Stimulated activated CD8-positive, alpha-beta memory T cell treated with anti-CD3 and anti-CD28 coated beads, Interleukin-4, amount 100 ng/mL, for 4 hours (primary cell): ENCODE measurements at regions not wholly inside any gene's neighbourhood (a gene's known extent, or its start where the extent isn't known, plus 50 kb on each side); places are given as distances from the start of the nearest gene placed in this dataset.

Experiments
- DNase-seq, 2 donors: peaks; one replicate each; pipeline ENCODE4 v3.0.0-alpha.2; 2020; ENCODE audit warnings: low read depth in 2 of 2, low spot score in 1 of 2

GRCh38 chr11:32002311-32002710 is 88.6 kb upstream of the RCN1 start:
- no peak for DNase-seq

DNA sequence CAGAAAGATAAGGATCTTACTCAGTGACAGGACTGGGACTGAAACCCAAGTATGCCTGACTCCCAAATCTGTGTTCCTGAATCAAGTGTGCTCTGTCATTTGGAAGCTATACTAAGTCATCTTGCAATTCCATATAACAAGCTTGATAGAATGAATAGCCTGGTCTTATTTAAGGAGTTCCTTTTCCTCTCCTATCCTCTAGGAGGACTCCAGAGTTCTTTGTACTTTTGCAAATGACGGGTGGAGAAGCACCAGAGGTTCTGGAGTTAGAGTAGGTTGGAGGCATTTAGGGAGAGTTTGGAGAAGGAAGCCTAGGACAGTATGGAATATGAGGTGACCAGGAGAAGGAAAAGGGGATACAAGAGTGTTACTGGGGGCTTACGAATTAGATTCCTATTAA is 92.9 kb upstream of the RCN1 start:
- DNase-seq, result no peak

DNA sequence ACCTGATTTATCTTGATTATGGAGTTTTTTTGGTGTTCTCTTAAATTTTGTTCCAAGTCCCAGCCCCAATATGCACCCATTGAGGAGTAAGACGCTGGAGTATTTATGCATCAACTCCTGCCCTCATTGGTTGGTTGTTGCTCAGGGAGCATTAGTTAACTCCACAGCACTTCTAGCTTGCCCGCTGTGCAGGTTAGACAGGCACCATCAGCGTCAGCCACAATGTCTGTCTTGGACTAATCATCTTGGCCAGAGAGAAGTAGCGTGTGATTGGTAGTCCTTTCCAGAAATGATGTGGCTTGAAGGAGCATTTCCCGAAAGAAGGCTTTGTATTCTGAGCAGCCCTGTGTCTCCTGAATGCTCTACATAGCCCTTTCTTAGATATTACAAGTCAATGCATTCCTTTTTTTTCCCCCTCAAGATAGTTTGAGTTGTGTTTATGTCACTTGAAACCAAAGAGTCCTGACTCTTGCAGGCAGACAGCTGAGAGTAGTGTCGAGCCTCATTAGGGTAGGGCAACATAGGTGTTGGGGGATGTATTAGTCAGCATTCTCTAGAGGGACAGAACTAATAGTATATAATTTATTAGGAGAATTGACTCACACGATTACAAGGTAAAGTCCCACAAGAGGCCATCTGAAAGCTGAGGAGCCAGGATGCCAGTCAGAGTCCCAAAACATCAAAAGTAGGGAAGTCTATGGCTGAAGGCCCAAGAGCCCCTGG is 94.6 kb upstream of the RCN1 start:
- no peak for DNase-seq

- no peak for DNase-seq
Observed at GRCh38 chr11:31995525-31996094, 95.3 kb upstream of the RCN1 start.

DNA sequence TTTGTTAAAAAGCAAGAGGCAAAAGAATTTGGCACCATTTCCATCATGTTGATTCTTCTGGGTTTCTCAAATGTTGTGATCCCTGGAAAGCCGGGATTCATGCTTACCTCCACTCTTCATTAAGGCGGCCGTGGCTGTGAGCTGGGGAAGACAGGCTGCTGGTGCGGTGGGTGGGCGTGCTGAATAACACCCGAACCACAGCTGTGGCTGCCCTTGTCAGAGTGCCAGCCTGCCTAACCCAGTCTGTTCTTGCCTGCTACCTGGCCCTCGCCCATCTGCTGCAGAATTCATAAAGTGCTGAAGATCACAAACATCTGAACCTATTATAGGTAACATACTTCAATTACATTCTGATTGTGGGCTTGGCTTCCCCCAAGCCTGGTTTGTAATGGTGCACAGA is 95.8 kb upstream of the RCN1 start:
- DNase-seq, result no peak

- DNase-seq, result no peak
Observed at GRCh38 chr11:31987118-31988005, 103.5 kb upstream of the RCN1 start.

DNA sequence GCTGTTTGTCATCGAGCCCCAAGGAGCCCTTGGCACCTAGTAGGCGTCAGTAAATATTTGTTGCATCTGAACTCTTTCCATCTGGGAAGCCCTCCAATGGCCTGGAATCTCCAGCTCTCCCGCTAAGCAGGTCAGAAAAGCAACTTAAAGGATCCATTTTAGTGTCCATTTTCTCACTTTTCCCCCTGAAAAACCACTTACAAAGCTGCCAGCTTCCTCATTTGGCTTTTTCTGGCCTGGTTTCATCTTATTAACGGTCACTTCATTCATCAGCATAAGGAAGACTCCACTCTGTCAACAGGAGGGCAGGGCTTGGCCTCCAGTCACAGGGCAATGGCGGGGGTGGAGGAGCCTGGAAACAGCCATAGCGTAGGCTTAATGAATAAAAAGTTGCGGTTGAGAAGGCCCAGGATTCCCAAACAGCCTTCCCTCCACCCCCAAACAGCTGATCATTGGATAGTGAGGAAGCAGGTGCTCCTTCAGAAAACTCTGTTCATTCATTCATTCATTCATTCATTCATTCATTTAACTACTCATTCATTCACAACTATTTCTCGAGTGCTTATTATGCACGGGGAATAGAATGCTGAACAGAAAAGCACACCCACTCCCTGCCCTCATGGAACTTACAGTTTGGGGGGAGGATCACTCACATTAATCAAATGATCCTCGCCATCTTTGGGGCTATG is 104.5 kb upstream of the RCN1 start:
- DNase-seq, result no peak

- no peak for DNase-seq
Observed at GRCh38 chr11:31981457-31981856, 109.4 kb upstream of the RCN1 start.

GRCh38 chr11:31977343-31977742 is 113.5 kb upstream of the RCN1 start:
- DNase-seq, result no peak

DNA sequence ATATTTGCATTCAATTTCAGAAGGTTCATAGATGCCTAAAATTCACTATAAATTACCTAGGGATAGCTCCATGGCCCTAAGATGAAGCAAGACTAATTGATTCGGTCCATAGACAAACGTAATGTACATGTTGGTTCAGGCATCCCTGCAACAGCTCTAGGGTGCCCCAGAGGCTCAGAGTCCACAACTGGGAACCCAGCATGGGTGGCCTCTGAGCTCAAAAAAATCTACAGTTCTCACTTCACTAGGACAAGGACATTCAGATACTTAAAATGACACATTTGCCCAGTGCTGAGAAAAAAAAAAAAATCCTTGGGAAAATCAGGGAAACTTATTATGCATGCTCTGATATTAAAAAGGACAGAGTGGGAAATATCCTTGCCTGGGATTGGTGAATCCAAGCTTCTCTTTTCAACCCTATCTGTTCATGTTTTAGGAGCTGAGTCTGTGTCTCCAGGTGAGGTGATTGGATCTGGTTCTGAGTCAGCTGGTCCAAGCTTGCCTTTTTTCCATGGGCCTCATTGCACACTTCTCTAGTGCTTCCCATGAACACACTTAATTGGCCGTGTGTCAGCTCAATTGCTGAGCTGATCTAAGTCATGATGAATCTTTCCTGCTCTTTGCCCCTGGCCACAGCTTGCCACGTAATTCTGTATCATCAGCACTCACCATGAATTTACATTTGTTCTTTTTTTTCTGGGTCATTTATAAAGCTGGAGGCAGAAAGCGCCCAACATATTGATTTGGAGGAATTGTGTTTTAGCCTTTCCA is 116.3 kb upstream of the RCN1 start:
- DNase-seq, result no peak

DNA sequence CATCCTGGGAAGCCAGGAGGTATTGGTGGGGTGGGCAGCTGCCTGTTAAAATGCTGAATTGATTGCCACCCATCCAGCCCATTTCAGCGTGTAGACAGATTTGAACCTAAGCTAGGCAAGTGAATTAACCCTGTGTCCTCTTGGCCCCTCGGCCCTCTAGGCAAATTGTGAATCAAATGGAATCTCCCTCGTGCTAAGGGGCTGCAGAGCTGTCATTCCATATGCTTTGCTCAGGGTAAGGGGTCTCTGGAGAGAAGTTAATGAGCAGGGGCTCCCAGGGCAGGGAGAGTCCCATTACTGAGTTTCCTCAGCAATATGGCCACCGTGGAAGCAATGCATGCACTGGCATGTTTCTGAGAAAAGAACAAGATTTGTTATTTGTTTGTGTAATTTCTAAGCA is 117.7 kb upstream of the RCN1 start:
- no peak for DNase-seq

DNA sequence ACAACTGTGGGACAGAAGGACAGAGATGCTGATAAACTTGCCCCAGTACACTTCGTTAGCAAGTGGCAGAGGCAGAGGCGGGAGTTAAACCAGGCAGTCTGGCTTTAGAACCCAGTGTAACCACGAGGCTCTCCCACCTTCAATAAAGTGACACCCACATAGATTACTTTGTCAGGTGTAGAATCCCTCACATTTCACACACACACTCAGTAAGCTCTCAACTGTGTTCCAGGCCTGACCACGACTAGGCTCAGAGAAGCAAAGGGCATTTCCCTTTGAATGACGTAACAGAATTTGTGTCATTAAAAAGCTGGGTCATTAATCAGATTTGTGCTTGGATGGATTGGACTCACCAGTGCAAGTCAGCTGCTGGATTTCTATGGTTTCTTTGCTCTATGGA is 118.3 kb upstream of the RCN1 start:
- DNase-seq, result no peak

- no peak for DNase-seq
Observed at GRCh38 chr11:31969359-31969702, 121.5 kb upstream of the RCN1 start.

DNA sequence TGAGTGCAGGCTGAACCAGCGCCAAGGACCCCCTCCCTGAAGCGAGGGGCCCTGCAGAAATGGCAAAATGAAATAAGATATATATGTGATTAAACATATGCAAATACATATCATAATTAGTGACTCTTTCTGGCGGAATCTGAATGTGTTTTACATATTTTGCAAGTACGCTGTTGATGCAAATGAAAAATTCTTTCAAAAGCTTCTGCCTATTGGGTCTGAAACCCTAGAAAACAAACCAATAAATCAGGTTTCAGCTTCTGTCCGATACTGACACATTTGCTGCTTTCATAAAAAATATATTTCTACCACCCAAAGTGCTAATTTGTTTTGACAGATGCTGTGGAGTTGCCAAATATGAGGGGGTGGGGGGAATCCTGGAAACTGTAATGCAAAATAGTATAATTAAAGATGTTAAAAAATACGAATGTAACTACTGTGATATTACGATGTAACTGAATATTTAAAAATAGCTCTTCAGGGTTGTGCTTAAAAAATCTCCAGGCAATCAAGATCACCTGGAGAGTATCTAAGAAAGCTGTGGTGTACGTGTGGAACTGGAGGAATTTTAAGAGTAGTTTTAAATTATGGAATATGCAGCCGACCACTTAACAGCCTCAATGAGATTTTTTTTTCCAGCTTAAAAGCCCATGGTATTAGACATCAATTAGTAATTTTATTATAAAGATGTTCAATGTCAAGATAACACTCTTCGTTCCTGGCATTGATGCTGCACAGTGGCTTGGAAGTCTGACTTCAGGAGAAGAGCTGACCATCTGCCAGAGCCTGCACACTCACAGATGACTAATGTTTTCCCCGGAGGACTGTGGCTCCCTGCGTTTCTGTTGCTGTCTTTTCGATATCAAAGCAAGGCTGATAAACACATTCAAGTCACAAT is 122.2 kb upstream of the RCN1 start:
- DNase-seq, result no peak

DNA sequence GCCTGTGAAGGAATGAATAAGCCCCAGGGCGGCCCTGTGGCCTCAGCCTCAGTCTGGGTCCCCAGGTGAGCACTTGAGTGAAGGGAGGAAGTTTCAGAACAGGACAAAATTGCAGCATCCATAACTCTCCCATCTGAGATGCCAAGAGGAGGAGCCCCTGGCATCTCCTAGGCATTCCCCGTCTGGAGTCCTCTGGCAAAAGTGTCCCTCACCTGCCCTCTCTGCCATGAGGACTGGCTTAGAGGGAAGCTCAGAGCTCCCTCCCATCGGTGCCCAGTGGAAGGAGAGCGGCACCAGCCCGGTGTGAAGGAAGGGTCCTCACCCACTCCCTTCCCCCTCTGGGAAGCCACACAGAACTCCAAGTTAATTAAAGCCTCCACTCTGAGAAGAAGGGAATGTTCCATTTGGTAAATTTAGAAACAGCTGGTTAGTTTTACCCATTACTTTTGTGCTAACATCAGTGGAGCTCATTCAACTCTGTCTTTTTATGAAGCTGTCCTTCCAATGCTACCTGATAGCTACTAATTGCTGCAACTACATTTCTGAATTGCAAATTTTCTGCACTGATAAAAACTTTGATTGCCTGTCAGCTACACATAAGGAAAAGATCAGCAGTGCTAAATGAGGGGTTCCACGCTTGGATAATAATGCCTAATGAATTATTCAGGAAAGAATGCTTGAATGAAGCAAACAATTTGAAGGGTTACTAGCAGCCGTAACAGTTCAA is 123.3 kb upstream of the RCN1 start:
- no peak for DNase-seq

DNA sequence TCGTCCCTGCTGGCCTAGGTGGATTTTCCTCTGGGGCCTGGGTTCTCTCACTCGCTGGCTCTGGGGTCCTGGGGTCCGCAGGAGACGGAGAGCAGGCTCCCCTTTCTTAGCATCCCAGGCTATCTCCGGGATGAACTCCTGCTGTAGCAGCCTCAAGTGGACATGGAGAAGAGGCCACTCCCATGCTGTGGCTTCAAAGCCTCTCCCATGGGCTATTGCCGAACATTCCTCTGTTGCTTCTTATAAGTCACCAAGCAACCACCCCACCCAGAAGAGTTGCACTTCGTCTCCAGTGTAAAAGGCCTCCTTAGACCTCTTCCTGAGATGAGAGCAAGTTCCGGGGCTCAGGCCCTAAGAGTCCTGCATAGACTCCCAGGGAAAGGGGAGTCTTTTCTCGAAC is 124.0 kb upstream of the RCN1 start:
- no peak for DNase-seq

GRCh38 chr11:31964181-31964580 is 126.7 kb upstream of the RCN1 start:
- DNase-seq, result no peak

DNA sequence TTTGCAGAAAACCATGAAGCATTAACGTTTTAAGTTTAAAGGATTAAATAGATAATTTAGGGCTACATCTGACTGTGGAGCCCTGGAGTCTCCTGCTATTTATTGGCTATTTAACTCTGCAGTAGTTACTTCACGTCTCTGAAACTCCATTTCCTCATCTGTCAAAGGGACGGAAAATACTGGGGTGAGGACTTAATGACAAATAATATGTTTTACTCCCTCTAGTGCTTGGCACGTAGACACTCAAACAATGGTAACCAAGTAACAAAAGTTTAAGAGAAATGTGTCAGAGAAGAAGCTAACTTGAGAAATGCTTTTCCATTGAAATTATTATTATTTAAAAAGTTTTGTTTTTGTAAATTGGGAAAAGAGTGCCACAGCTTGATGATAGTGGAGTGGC is 130.7 kb upstream of the RCN1 start:
- no peak for DNase-seq

DNA sequence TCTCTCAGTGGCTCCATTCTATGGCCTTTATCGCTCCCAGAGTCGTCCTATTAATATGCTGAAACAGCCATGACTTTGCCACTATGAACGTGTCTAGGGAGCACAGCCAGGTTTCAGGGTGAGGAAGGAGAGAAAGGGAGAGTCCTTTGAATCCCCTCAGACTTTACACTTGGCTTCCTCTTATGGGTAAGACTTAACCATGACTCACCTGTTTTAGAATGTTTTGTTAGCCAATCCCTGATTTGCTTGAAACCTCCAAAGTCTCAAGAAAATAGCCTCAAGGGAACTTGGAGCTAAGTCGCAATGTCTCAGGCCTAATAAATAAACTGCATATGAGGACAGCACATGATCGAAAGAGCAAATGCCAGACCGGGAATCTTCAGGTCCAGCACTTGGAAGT is 131.2 kb upstream of the RCN1 start:
- no peak for DNase-seq
